Heart right ventricle (tissue), 16 donors: ENCODE measurements at regions not wholly inside any gene's neighbourhood (a gene's known extent, or its start where the extent isn't known, plus 50 kb on each side); places are given as distances from the start of the nearest gene placed in this dataset.

Experiments used
- ATAC-seq, 8 donors: fragments of 200-7000 bp; cut with Tn5 transposase; one replicate each; pipeline ENCODE4 v1.9.1; 2020; ENCODE audit warnings: mild to moderate bottlenecking in 8 of 8, moderate library complexity in 8 of 8, moderate number of reproducible peaks in 1 of 8
- DNase-seq, 2 donors: peaks; one replicate each; pipeline ENCODE4 v3.0.0-alpha.2; 2020
- H3K27ac ChIP-seq, 10 donors: fragments of 200-600 bp; sonication (generic) in 2 of 10; one replicate each; pipeline versions ENCODE4 v1.5.0 to v1.8.0; 2020 to 2022; ENCODE audit warnings: mild to moderate bottlenecking in 3 of 10
- H3K27me3 ChIP-seq, 7 donors: fragments of 200-600 bp; one replicate each; pipeline ENCODE4 v1.8.0; 2021 to 2022; ENCODE audit warnings: mild to moderate bottlenecking in 2 of 7
- H3K36me3 ChIP-seq, 9 donors: fragments of 200-600 bp; sonication (generic) in 1 of 9; one replicate each; pipeline versions ENCODE4 v1.5.0 to v1.8.0; 2020 to 2022; ENCODE audit warnings: mild to moderate bottlenecking in 2 of 9
- H3K4me1 ChIP-seq, 9 donors: fragments of 200-600 bp; sonication (generic) in 1 of 9; one replicate each; pipeline versions ENCODE4 v1.5.0 to v1.8.0; 2020 to 2022; ENCODE audit warnings: mild to moderate bottlenecking in 4 of 9
- H3K4me3 ChIP-seq, 10 donors: fragments of 200-600 bp; sonication (generic) in 2 of 10; one replicate each; pipeline versions ENCODE4 v1.5.0 to v1.8.0; 2020 to 2022; ENCODE audit warnings: mild to moderate bottlenecking in 7 of 10, moderate library complexity in 2 of 10
- H3K9me3 ChIP-seq, 11 donors: fragments of 200-600 bp in 10 of 11; sonication (generic) in 2 of 11; one replicate each; pipeline versions ENCODE4 v1.5.0 to v1.8.0; 2013 to 2022; ENCODE audit warnings: mild to moderate bottlenecking in 2 of 11, control low read depth in 1 of 11, moderate library complexity in 1 of 11
- CTCF ChIP-seq, 9 donors: fragments of 200-600 bp; sonication (generic) in 2 of 9; IDR thresholded peaks; one replicate each; pipeline versions ENCODE4 v1.5.0 to v1.8.0; 2021 to 2022; ENCODE audit warnings: antibody characterized with exemption in 9 of 9, mild to moderate bottlenecking in 5 of 9, moderate library complexity in 1 of 9
- WGBS, 2 donors: extraction: QIAGEN DNeasy Blood & Tissue Kit; methylation state at CpG; one replicate each; pipeline ENCODE4 v1.1.7; 2013; ENCODE audit warnings: inconsistent platforms in 1 of 2; 5-methylcytosine and 5-hydroxymethylcytosine counted together
- intact Hi-C, 10 donors: fragments of 100-400 bp; cut with DNase I; formaldehyde crosslinking; loops; one replicate each; pipeline versions ENCODE4 v1.11.1 to v1.14.2; 2022
- donor health status: Arrhythmogenic right ventricular cardiomyopathy.
- donor health status: ischemic (EF 13 %, LVEDD 7.1; RV severe dilation, severe dysfunction).
- donor health status: healthy with polysubstance abuse.
- donor health status: DM: no; HTN: yes; CAD: no.
- donor health status: DM: no; HTN: no; CAD: no.
- donor health status: ischemic (EF 25% LVEDD 6.9; RV normal size, moderate dysfunction).
- donor health status: ischemic (EF 25% LVEDD 5.7; RV mildly dilated, moderate dysfunction).
- donor health status: healthy.
- donor health status: DM: yes; HTN: yes; CAD: no.
- donor health status: Ischemic cardiomyopathy.
- donor health status: ischemic (EF 35%, LVEDD 5.7; RV mildly dilated, moderate dysfunction).
- donor health status: nonischemic (EF 11% LVEDD 7.7; RV severe dilation, severe dysfunction).
- donor health status: DM: yes; HTN: yes; CAD: no.
- donor health status: PGD.
- donor health status: ischemic (EF 29% LVEDD 5.4; RV normal size, mild dysfunction).
- donor health status: nonischemic (EF 23%, LVEDD 6.1; RV moderate dilation, normal function).

GRCh38 chr2:497770-498492, 179.3 kb downstream of the TMEM18 start:
- no peaks in the 10 kb centered on the region for H3K4me1 ChIP-seq
- no peak overlapping the region for H3K4me3 ChIP-seq
- WGBS, 2 donors = 68 to 72% methylated on average over 9 of the region's 9 CpGs
- ATAC-seq (no peak), DNase-seq (no peak)
- H3K27me3 ChIP-seq = peaks cover 0 to 15% (median 8%) of the 10 kb centered on the region in 7 donors
- no peaks in the 10 kb centered on the region for H3K9me3 ChIP-seq
- no peak for TF ChIP-seq CTCF (IDR thresholded peaks at IDR 0.05)
- H3K36me3 ChIP-seq = no peaks in the 10 kb centered on the region
- H3K27ac ChIP-seq = no peak overlapping the region
- intact Hi-C loops = no loop called here

GRCh38 chr2:496729-497128, 180.5 kb downstream of the TMEM18 start:
- Histone ChIP-seq H3K4me1 (no peaks in the 10 kb centered on the region), H3K9me3 (no peaks in the 10 kb centered on the region), H3K4me3 (no peak overlapping the region), H3K27ac (no peak overlapping the region), H3K36me3 (no peaks in the 10 kb centered on the region), H3K27me3 (peaks cover 0 to 22% (median 8%) of the 10 kb centered on the region in 7 donors)
- DNase-seq (no peak), ATAC-seq (no peak)
- TF ChIP-seq CTCF (IDR thresholded peaks at IDR 0.05) = no peak
- 77 to 78% methylated on average over 24 of the region's 24 CpGs for WGBS, 2 donors
- intact Hi-C loops = no loop called here

GRCh38 chr2:495745-496275, 181.4 kb downstream of the TMEM18 start:
- Histone ChIP-seq H3K36me3 (no peaks in the 10 kb centered on the region), H3K27me3 (peaks cover 0 to 25% (median 11%) of the 10 kb centered on the region in 7 donors), H3K4me3 (no peak overlapping the region), H3K9me3 (no peaks in the 10 kb centered on the region), H3K4me1 (no peaks in the 10 kb centered on the region), H3K27ac (no peak overlapping the region)
- intact Hi-C loops = no loop called here
- 87% methylated on average over 25 of the region's 25 CpGs for WGBS, 2 donors
- TF ChIP-seq CTCF (IDR thresholded peaks at IDR 0.05) = no peak
- DNase-seq (no peak), ATAC-seq (no peak)

- Histone ChIP-seq H3K27me3 (peaks cover 0 to 23% (median 7%) of the 10 kb centered on the region in 7 donors), H3K4me3 (no peak overlapping the region), H3K27ac (no peak overlapping the region), H3K36me3 (no peaks in the 10 kb centered on the region), H3K9me3 (no peaks in the 10 kb centered on the region), H3K4me1 (no peaks in the 10 kb centered on the region)
- ATAC-seq = no peak
- WGBS, 2 donors = 77 to 84% methylated on average over 13 of the region's 13 CpGs
- no peak for TF ChIP-seq CTCF (IDR thresholded peaks at IDR 0.05)
- no peak for DNase-seq
- intact Hi-C loops = no loop called here
Observed at GRCh38 chr2:494853-495252, 182.4 kb downstream of the TMEM18 start.
